VCaP (cell line): ENCODE measurements at regions not wholly inside any gene's neighbourhood (a gene's known extent, or its start where the extent isn't known, plus 50 kb on each side); places are given as distances from the start of the nearest gene placed in this dataset.

Experiments used
- H3K27ac ChIP-seq: fragments of 450-650 bp; 2 replicates; pipeline ENCODE4 v1.5.1; 2017
- CTCF ChIP-seq: fragments of 450-650 bp; conservative IDR thresholded peaks from 2 replicates; pipeline ENCODE4 v1.5.1; 2017; ENCODE audit warnings: mild to moderate bottlenecking, moderate library complexity

DNA sequence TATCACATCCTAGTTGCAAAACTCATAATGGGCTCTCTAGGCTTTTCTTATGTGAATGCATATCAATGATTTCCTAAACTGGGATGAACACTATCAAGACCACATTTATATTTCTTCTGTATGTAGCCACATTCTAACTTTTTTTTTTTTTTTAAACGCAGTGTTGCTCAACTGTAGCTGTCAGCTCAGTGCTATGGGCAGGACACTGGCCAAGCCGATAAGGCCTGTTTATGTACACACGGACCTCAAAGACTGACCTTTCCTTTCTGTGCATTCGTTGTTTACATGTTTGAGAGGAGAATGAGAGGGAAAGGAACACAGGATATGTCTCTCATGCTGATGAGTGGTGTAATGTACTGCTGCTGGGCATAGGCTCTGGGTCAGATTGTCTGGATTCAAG, 75.1 kb upstream of the B3GAT2 start:
- no peak overlapping the region for H3K27ac ChIP-seq
- TF ChIP-seq CTCF = no peak

DNA sequence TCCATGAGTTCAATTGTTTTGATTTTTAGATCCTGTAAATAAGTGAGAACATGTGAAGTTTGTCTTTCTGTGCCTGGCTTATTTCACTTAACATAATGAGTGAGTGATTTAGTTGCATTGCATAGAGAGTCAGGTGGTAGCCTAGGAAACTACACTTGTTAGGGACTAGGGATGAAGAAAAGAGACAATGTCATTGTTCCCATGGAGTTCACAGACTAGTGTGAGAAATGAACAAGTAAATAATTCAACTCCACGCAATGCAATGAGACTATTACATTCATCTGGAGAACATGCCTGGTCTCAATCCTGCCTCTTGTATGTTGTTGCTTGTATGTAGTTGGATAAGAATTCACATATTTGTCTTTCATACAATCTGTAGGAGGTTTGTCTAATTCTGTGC, 76.3 kb upstream of the B3GAT2 start:
- TF ChIP-seq CTCF = no peak
- H3K27ac ChIP-seq = no peak overlapping the region

GRCh38 chr6:71033890-71034289, 77.0 kb upstream of the B3GAT2 start:
- TF ChIP-seq CTCF = no peak
- no peak overlapping the region for H3K27ac ChIP-seq

DNA sequence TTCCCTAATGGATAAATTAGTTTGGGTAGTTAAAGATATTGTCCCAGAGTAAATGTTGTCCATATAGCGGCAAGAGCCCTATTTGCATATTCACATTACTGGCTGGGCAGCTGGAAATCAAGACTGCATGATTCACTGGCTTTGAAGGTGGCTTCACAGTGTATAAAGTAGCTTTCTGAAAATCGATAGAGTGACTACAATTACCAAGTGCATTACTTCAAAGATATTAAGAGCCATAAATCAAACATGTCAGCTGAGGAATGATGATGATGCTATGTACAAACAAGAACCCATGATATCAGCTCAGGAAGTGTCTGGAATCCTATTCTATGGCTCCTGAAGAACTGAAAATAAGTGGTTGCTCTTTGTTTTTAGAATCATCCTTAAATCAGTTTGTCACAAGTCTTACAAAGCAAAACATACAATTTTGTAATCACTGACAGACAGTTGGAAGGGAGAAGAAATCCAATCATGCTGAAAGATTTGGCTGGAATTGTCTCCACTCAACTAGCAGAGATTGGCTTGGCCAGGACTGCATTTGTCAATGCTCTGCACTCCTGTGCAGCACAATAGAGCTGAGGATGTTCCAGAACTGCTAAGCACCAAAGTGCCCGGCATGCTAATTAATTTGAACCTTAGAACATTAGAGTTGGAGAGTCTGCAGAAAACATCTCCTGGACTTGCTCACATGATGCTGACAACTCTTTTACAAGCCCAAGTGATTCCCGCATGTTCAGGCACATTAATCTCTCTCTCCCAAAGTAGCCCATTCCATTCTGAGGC, 77.9 kb upstream of the B3GAT2 start:
- no peak for TF ChIP-seq CTCF
- no peak overlapping the region for H3K27ac ChIP-seq

GRCh38 chr6:71035871-71036270, 79.0 kb upstream of the B3GAT2 start:
- TF ChIP-seq CTCF = no peak
- H3K27ac ChIP-seq = no peak overlapping the region

- no peak overlapping the region for H3K27ac ChIP-seq
- TF ChIP-seq CTCF = no peak
Observed at GRCh38 chr6:71038711-71039344, 82.0 kb upstream of the B3GAT2 start.

DNA sequence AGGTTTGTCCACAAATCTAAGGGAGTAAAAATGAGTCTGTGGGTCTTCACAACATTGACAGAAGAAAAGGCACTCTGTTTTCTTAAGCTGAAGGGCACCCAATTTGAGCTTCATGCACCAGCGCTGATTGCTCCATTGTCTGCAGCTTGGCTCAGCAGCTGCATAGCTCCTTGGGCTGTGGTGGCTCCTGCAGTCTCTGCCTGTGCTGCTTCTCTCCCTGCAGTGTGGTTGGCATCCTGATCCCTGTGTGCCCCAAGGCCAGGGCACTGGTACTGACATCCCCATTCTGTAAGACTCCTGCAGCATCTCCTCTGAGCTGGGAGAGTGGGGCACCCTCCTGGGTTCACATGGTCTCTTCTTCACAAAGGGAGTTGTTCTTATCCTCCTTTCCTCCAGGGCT, 83.2 kb upstream of the B3GAT2 start:
- TF ChIP-seq CTCF = no peak
- no peak overlapping the region for H3K27ac ChIP-seq
